Neural cell (in vitro differentiated cells): ENCODE measurements at regions not wholly inside any gene's neighbourhood (a gene's known extent, or its start where the extent isn't known, plus 50 kb on each side); places are given as distances from the start of the nearest gene placed in this dataset.

Experiments used
- H2AFZ ChIP-seq: fragments of 200-600, 300-800 bp; sonication (generic), shearing (Covaris generic); 2 replicates; pipeline ENCODE4 v1.6.0; 2014; ENCODE audit warnings: low read depth, mild to moderate bottlenecking, antibody characterized with exemption, low read length, moderate library complexity
- H3F3A ChIP-seq: fragments of 200-600 bp; shearing (Covaris generic); 2 replicates; pipeline ENCODE4 v1.6.1; 2016; ENCODE audit warnings: mild to moderate bottlenecking, moderate library complexity, mixed read lengths, antibody characterized with exemption, low read length; ENCODE audit not compliant: insufficient read depth, poor library complexity, severe bottlenecking
- H3K27ac ChIP-seq: fragments of 200-600, 300-800 bp; sonication (generic), shearing (Covaris generic); 2 replicates; pipeline ENCODE4 v1.5.1; 2014; ENCODE audit warnings: mild to moderate bottlenecking, low read length, moderate library complexity
- H3K27me3 ChIP-seq: fragments of 300-800, 200-600 bp; sonication (generic), shearing (Covaris generic); 2 replicates; pipeline ENCODE4 v1.6.0; 2014; ENCODE audit warnings: mild to moderate bottlenecking, low read depth, low read length, moderate library complexity; ENCODE audit not compliant: insufficient read depth
- H3K36me3 ChIP-seq: fragments of 300-800, 200-600 bp; sonication (generic), shearing (Covaris generic); 2 replicates; pipeline ENCODE4 v1.5.1; 2014; ENCODE audit warnings: mild to moderate bottlenecking, antibody characterized with exemption, low read length, moderate library complexity; ENCODE audit not compliant: insufficient read depth
- H3K4me2 ChIP-seq: fragments of 300-800, 200-600 bp; sonication (generic), shearing (Covaris generic); 2 replicates; pipeline ENCODE4 v1.6.0; 2014; ENCODE audit warnings: mild to moderate bottlenecking, low read length
- H3K4me3 ChIP-seq: fragments of 300-800, 200-600 bp; sonication (generic), shearing (Covaris generic); 2 replicates; pipeline ENCODE4 v1.5.1; 2014; ENCODE audit warnings: mild to moderate bottlenecking, low read length, moderate library complexity
- H3K79me2 ChIP-seq: fragments of 200-600 bp; shearing (Covaris generic); replicated peaks from 2 replicates; pipeline ENCODE4 v1.6.0; 2014; ENCODE audit warnings: mild to moderate bottlenecking, low read length, moderate library complexity; ENCODE audit not compliant: insufficient read depth
- H3K9ac ChIP-seq: fragments of 300-800, 200-600 bp; sonication (generic), shearing (Covaris generic); 2 replicates; pipeline ENCODE4 v1.6.1; 2016; ENCODE audit warnings: mild to moderate bottlenecking, low read length, mixed read lengths
- H3K9me2 ChIP-seq: fragments of 200-600 bp; shearing (Covaris generic); 2 replicates; pipeline ENCODE4 v1.6.1; 2016; ENCODE audit warnings: mild to moderate bottlenecking, low read length, mixed read lengths; ENCODE audit not compliant: insufficient read depth
- H3K9me3 ChIP-seq: fragments of 200-600, 300-800 bp; sonication (generic), shearing (Covaris generic); 2 replicates; pipeline ENCODE4 v1.6.1; 2016; ENCODE audit warnings: mild to moderate bottlenecking, mixed run types, low read length, moderate library complexity, mixed read lengths
- H4K20me1 ChIP-seq: fragments of 200-600 bp; shearing (Covaris generic); 2 replicates; pipeline ENCODE4 v1.6.1; 2016; ENCODE audit warnings: mild to moderate bottlenecking, mixed run types; ENCODE audit not compliant: insufficient read depth
- CTCF ChIP-seq: fragments of 450-650 bp; IDR thresholded peaks from 2 replicates; pipeline ENCODE4 v1.5.1; 2014; ENCODE audit warnings: antibody characterized with exemption, mild to moderate bottlenecking, moderate library complexity; ENCODE audit not compliant: poor library complexity, severe bottlenecking
- EP300 ChIP-seq: fragments of 450-650 bp; conservative IDR thresholded peaks from 2 replicates; pipeline ENCODE4 v1.6.1; 2014; ENCODE audit warnings: antibody characterized with exemption, mild to moderate bottlenecking, moderate library complexity; ENCODE audit not compliant: poor library complexity, severe bottlenecking
- EZH2 ChIP-seq: fragments of 200-600, 300-800 bp; shearing (Covaris generic), sonication (generic); IDR thresholded peaks from 2 replicates; pipeline ENCODE4 v1.6.1; 2014; ENCODE audit warnings: antibody characterized with exemption, low read length, borderline replicate concordance, mild to moderate bottlenecking; ENCODE audit not compliant: insufficient read depth, poor library complexity, severe bottlenecking
- MXI1 ChIP-seq: fragments of 450-650 bp; conservative IDR thresholded peaks from 2 replicates; pipeline ENCODE4 v1.6.1; 2014; ENCODE audit warnings: antibody characterized with exemption, mild to moderate bottlenecking; ENCODE audit not compliant: poor library complexity, severe bottlenecking
- POLR2AphosphoS5 ChIP-seq: IDR thresholded peaks from 2 replicates; pipeline ENCODE4 v1.6.1; 2012
- RAD21 ChIP-seq: fragments of 450-650 bp; conservative IDR thresholded peaks from 2 replicates; pipeline ENCODE4 v1.6.1; 2014; ENCODE audit warnings: antibody characterized with exemption, mild to moderate bottlenecking, moderate library complexity
- REST ChIP-seq: IDR thresholded peaks from 2 replicates; pipeline ENCODE4 v1.6.1; 2012; ENCODE audit warnings: borderline replicate concordance
- SMC3 ChIP-seq: fragments of 450-650 bp; conservative IDR thresholded peaks from 2 replicates; pipeline ENCODE4 v1.6.1; 2014; ENCODE audit warnings: antibody characterized with exemption, mild to moderate bottlenecking, moderate library complexity; ENCODE audit not compliant: poor library complexity
- TAF1 ChIP-seq: IDR thresholded peaks from 2 replicates; pipeline ENCODE4 v1.6.1; 2012; ENCODE audit warnings: low read depth

- H3K9ac ChIP-seq, result no peak overlapping the region
- no peaks in the 10 kb centered on the region for H3F3A ChIP-seq
- no peak overlapping the region for H3K4me3 ChIP-seq
- no peaks in the 10 kb centered on the region for H3K36me3 ChIP-seq
- H4K20me1 ChIP-seq, result no peaks in the 10 kb centered on the region
- H3K4me2 ChIP-seq, result no peak overlapping the region
- H3K9me2 ChIP-seq, result no peaks in the 10 kb centered on the region
- no peak overlapping the region for H2AFZ ChIP-seq
- TF ChIP-seq REST (no peak), MXI1 (no peak), RAD21 (no peak), POLR2AphosphoS5 (no peak), SMC3 (no peak), CTCF (no peak), EZH2 (no peak), EP300 (no peak), TAF1 (no peak)
- H3K27ac ChIP-seq, result no peak overlapping the region
- H3K79me2 ChIP-seq, result no peaks in the 10 kb centered on the region
- no peaks in the 10 kb centered on the region for H3K27me3 ChIP-seq
- no peaks in the 10 kb centered on the region for H3K9me3 ChIP-seq
Observed at GRCh38 chr22:44627521-44628139, 74.4 kb upstream of the PRR5 start.

GRCh38 chr22:44625981-44626687 lies 75.9 kb upstream of the PRR5 start:
- Histone ChIP-seq H3F3A (no peaks in the 10 kb centered on the region), H4K20me1 (no peaks in the 10 kb centered on the region), H3K27ac (no peak overlapping the region), H3K4me2 (no peak overlapping the region), H2AFZ (no peak overlapping the region), H3K4me3 (no peak overlapping the region), H3K9me3 (no peaks in the 10 kb centered on the region), H3K79me2 (no peaks in the 10 kb centered on the region), H3K9me2 (no peaks in the 10 kb centered on the region), H3K9ac (peak overlapping the region; percentile 58), H3K36me3 (no peaks in the 10 kb centered on the region), H3K27me3 (no peaks in the 10 kb centered on the region)
- TF ChIP-seq EP300, result peak; percentile 18
- no peak for TF ChIP-seq POLR2AphosphoS5
- TF ChIP-seq RAD21, result peak; percentile 100
- TF ChIP-seq SMC3, result peak; percentile 100
- peak; percentile 99 for TF ChIP-seq CTCF
